Activated CD8-positive, alpha-beta memory T cell treated with anti-CD3 and anti-CD28 coated beads for 1 hour (primary cell): ENCODE measurements at regions not wholly inside any gene's neighbourhood (a gene's known extent, or its start where the extent isn't known, plus 50 kb on each side); places are given as distances from the start of the nearest gene placed in this dataset.

ENCODE experiments used
- DNase-seq, 2 donors: peaks; one replicate each; pipeline ENCODE4 v3.0.0-alpha.2; 2020; ENCODE audit warnings: low read depth in 1 of 2; ENCODE audit errors: extremely low read depth in 1 of 2

GRCh38 chr15:36315649-36316048 is 263.8 kb upstream of the CDIN1 start:
- DNase-seq = no peak

- no peak for DNase-seq
Measured at GRCh38 chr15:36323615-36324014, 255.8 kb upstream of the CDIN1 start.

GRCh38 chr15:36325206-36325605 is 254.2 kb upstream of the CDIN1 start:
- no peak for DNase-seq

GRCh38 chr15:36329592-36329991 is 249.8 kb upstream of the CDIN1 start:
- DNase-seq = no peak

GRCh38 chr15:36330598-36330997 is 248.8 kb upstream of the CDIN1 start:
- DNase-seq = no peak

GRCh38 chr15:36331531-36332275 is 247.7 kb upstream of the CDIN1 start:
- no peak for DNase-seq

- no peak for DNase-seq
Measured at GRCh38 chr15:36332301-36332700, 247.1 kb upstream of the CDIN1 start.

- no peak for DNase-seq
Measured at GRCh38 chr15:36332896-36333295, 246.5 kb upstream of the CDIN1 start.

- no peak for DNase-seq
Measured at GRCh38 chr15:36334059-36334458, 245.4 kb upstream of the CDIN1 start.

- DNase-seq = no peak
Measured at GRCh38 chr15:36335224-36335623, 244.2 kb upstream of the CDIN1 start.

GRCh38 chr15:36335659-36336058 is 243.8 kb upstream of the CDIN1 start:
- no peak for DNase-seq

- DNase-seq = no peak
Measured at GRCh38 chr15:36344887-36345286, 234.5 kb upstream of the CDIN1 start.

GRCh38 chr15:36347272-36347858 is 232.1 kb upstream of the CDIN1 start:
- no peak for DNase-seq

- DNase-seq = no peak
Measured at GRCh38 chr15:36356466-36356865, 223.0 kb upstream of the CDIN1 start.

GRCh38 chr15:36356978-36357601 is 222.3 kb upstream of the CDIN1 start:
- no peak for DNase-seq

- no peak for DNase-seq
Measured at GRCh38 chr15:36358094-36358493, 221.3 kb upstream of the CDIN1 start.

- DNase-seq = no peak
Measured at GRCh38 chr15:36358523-36358922, 220.9 kb upstream of the CDIN1 start.

GRCh38 chr15:36359286-36359685 is 220.1 kb upstream of the CDIN1 start:
- no peak for DNase-seq

- no peak for DNase-seq
Measured at GRCh38 chr15:36361351-36361870, 218.0 kb upstream of the CDIN1 start.

GRCh38 chr15:36362509-36362915 is 216.9 kb upstream of the CDIN1 start:
- no peak for DNase-seq

- DNase-seq = no peak
Measured at GRCh38 chr15:36363335-36363734, 216.1 kb upstream of the CDIN1 start.

GRCh38 chr15:36364377-36364776 is 215.0 kb upstream of the CDIN1 start:
- DNase-seq = no peak
